Ishikawa (cell line): ENCODE measurements at regions not wholly inside any gene's neighbourhood (a gene's known extent, or its start where the extent isn't known, plus 50 kb on each side); places are given as distances from the start of the nearest gene placed in this dataset.

Experiments
- CEBPB ChIP-seq: IDR thresholded peaks from 2 replicates; pipeline ENCODE4 v1.6.1; 2012
- EGR1 ChIP-seq: IDR thresholded peaks from 2 replicates; pipeline ENCODE4 v1.6.1; 2012
- FOXM1 ChIP-seq: IDR thresholded peaks from 2 replicates; pipeline ENCODE4 v1.6.1; 2012; ENCODE audit warnings: low read depth, borderline replicate concordance
- MAX ChIP-seq: IDR thresholded peaks from 2 replicates; pipeline ENCODE4 v1.6.1; 2012
- TAF1 ChIP-seq: IDR thresholded peaks from 2 replicates; pipeline ENCODE4 v1.6.1; 2012; ENCODE audit warnings: low read depth, mild to moderate bottlenecking
- ZBTB7A ChIP-seq: IDR thresholded peaks from 2 replicates; pipeline ENCODE4 v1.6.1; 2012; ENCODE audit warnings: low read depth
- TF ChIP-seq, protein P1 (sequence below): IDR thresholded peaks from 2 replicates; pipeline ENCODE4 v1.6.1; 2012; ENCODE audit warnings: low read depth, mild to moderate bottlenecking

DNA sequence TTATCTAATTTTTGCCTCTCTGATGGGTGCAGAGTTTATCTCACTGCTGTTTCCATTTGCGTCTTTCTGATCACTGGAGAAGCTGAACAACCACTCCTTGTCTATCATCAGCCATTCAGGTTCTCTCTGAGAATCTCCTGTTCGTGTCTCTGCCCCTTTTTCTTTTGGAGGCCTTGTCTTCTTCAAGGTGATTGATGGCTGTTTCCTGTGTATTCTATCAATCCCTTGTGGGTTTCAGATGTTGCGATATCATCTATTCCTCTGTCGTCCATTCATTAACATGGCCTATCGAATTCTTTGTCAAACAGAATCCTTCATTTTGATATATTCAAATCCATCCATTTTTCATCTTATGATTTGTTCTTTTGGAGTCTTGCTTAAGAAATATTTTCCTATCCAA is 100.3 kb downstream of the FAM53A start:
- TF ChIP-seq EGR1: no peak
- TF ChIP-seq TAF1: no peak
- TF ChIP-seq FOXM1: no peak
- no peak for TF ChIP-seq MAX
- TF ChIP-seq CEBPB: no peak
- TF ChIP-seq, protein P1, sequence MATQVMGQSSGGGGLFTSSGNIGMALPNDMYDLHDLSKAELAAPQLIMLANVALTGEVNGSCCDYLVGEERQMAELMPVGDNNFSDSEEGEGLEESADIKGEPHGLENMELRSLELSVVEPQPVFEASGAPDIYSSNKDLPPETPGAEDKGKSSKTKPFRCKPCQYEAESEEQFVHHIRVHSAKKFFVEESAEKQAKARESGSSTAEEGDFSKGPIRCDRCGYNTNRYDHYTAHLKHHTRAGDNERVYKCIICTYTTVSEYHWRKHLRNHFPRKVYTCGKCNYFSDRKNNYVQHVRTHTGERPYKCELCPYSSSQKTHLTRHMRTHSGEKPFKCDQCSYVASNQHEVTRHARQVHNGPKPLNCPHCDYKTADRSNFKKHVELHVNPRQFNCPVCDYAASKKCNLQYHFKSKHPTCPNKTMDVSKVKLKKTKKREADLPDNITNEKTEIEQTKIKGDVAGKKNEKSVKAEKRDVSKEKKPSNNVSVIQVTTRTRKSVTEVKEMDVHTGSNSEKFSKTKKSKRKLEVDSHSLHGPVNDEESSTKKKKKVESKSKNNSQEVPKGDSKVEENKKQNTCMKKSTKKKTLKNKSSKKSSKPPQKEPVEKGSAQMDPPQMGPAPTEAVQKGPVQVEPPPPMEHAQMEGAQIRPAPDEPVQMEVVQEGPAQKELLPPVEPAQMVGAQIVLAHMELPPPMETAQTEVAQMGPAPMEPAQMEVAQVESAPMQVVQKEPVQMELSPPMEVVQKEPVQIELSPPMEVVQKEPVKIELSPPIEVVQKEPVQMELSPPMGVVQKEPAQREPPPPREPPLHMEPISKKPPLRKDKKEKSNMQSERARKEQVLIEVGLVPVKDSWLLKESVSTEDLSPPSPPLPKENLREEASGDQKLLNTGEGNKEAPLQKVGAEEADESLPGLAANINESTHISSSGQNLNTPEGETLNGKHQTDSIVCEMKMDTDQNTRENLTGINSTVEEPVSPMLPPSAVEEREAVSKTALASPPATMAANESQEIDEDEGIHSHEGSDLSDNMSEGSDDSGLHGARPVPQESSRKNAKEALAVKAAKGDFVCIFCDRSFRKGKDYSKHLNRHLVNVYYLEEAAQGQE: no peak
- TF ChIP-seq ZBTB7A: no peak
